Ureter (tissue), 1 donor: ENCODE measurements at regions not wholly inside any gene's neighbourhood (a gene's known extent, or its start where the extent isn't known, plus 50 kb on each side); places are given as distances from the start of the nearest gene placed in this dataset.
"Not testable (repeated sequence)": the region's sequence is repeated elsewhere in the genome, so short reads cannot be mapped to it uniquely, and the experiment has no call there.

Experiments
- DNase-seq: peaks from one replicate; pipeline ENCODE4 v3.0.0-alpha.2; 2020; ENCODE audit warnings: low spot score
- donor health status: DM: yes; HTN: yes; CAD: no.

DNA sequence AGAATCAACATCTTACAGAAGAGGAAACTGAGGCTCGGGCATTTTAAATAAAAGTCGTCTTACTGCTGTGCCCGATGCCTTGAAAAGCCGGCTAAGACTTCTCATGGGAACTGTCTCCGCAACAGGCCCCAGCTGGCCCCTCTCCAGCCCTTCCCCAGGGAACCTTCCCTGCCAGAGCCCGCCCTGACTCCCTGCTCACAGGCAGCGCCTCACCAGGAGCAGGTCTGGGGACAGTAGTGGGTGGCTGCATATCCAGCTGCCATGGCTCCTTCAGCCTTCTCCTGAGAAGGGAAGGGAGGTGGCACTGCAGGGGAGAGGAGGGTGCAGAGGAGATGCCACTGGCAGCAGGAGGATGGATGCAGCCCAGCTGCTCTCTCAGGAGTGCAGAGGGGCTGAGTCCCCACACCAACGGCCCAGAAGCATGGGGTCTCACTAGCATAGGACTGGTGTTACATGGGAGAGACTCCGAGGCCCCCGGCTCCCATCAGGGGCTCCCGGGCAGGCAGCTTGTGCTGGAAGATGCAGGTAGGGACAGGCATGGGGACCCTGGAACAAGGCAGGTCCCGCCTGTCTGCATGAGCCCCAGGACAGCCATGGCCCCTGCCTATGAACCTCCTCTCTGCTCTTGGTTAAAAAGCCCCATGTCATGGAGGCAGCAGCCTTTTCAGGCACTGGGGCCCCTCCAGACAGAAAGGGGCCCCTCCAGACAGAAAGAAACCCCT, 216.4 kb upstream of the SGCG start:
- DNase-seq = no peak

GRCh38 chr13:22965011-22965857, 215.5 kb upstream of the SGCG start:
- not testable (repeated sequence) for DNase-seq

DNA sequence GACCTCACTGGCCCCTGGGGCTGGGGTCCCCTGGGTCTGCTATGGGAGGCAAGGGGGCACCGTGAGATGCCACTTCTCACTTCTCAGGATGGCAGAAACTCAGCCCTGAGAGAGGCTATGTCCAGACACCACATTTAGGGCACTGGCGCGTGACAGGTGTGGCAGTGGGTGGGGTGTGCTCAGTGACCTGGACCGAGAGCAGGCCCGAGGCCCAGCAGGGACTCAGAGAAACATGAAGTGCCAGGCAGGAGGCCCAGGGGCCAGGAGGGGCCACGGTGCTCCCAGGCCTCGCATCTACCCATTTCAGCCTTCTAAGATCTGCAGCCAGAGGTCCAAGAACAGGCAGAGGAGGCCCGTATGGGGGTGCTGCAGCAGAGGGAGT, 214.9 kb upstream of the SGCG start:
- not testable (repeated sequence) for DNase-seq

DNA sequence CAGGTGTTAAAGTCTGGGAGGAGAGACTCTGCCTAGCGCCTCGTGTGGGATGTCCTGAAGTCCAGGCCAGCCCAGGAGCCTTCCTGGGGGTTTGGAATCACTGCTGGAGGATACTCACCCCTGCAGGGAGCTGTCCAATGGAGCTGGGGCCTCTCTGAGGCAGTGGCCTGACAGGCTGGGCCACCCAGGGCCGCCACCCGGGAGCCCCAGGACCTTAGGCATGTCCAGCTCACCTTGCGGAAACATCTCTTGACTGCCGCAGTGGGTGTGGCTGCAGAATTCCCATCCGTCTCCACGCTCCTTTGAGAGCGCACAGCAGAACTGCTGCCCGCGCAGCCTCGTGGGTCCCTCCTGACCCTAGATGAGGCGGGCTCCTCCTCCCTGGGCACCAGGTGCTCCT, 214.0 kb upstream of the SGCG start:
- DNase-seq = not testable (repeated sequence)

GRCh38 chr13:22967669-22968068, 213.1 kb upstream of the SGCG start:
- DNase-seq = no peak

- DNase-seq = no peak
Observed at GRCh38 chr13:22979952-22980351, 200.8 kb upstream of the SGCG start.

DNA sequence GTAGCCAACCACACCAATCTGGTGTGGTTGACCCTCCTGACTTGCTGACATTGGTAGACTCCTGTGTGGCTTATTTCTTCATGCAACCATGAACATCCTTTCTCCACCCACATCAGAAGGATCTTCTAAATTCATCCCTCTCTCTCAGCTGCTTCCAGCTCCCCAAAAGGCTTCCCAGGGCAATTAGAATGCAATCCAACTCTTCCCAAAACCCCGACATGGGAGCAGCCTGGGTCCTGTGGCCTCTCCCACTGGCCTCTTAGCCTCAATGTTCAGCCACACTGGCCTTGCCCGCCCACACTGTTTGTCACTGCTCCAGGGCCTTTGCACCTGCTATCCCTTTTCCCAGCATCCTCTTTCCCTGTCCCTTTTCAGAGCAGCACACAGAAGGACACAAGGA, 199.8 kb upstream of the SGCG start:
- no peak for DNase-seq

DNA sequence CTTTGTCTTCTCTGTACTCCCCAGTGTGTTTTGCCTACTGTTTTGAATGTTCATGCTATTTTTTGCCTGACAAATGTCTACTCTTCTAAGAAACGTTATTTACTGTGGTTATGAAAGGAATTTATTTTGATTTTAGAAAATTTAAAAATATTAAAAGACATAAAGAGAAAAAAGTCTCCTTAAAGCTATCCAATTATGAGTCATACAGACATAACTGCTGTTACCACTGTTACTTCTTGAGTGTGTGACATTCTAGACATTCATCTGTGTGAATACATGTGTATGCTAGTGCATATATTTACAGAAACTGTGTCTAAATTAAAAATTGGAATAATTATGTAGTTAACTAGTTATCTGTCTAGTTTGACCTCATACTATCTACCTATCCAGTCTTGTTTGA, 187.6 kb upstream of the SGCG start:
- DNase-seq = no peak

DNA sequence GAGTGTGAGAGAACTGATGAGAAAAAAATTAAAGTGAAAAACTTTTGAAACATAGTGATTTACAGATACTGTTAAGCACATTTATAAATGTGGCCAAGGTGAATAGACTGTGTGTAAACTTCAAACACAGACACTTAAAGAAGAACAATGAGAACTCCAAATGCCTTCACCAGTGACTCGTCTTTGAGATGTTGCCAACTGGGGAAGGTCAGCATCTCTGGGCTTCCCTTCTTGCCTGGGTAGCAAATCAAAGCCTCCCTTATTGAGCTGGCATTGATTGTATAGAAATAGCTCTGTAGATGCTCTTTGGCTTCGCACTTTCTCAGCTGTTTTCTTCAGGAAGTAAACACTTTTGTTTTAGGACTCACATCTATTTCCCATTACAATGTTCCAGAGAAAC, 177.3 kb upstream of the SGCG start:
- no peak for DNase-seq

DNA sequence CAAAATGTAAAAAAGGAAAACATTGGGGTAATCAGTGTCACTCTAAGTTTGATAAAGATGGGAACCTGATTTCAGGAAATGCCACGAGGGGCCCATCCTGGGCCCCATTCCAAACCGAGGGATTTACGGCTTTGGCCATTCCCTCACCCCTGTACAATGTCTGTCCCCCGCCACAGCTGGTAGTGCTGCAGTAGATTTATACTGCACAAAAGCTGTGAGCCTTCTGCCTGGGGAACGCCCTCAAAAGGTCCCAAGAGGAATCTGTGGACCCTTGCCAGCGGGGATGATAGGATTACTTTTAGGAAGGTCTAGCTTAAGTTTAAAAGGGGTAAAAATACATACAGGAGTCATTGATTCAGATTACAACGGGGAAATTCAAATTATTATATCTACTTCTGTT, 173.4 kb upstream of the SGCG start:
- DNase-seq = no peak

- no peak for DNase-seq
Observed at GRCh38 chr13:23018143-23018542, 162.6 kb upstream of the SGCG start.

- no peak for DNase-seq
Observed at GRCh38 chr13:23020246-23020843, 160.4 kb upstream of the SGCG start.

GRCh38 chr13:23021906-23022305, 158.9 kb upstream of the SGCG start:
- DNase-seq = no peak

- no peak for DNase-seq
Observed at GRCh38 chr13:23022704-23023103, 158.1 kb upstream of the SGCG start.

DNA sequence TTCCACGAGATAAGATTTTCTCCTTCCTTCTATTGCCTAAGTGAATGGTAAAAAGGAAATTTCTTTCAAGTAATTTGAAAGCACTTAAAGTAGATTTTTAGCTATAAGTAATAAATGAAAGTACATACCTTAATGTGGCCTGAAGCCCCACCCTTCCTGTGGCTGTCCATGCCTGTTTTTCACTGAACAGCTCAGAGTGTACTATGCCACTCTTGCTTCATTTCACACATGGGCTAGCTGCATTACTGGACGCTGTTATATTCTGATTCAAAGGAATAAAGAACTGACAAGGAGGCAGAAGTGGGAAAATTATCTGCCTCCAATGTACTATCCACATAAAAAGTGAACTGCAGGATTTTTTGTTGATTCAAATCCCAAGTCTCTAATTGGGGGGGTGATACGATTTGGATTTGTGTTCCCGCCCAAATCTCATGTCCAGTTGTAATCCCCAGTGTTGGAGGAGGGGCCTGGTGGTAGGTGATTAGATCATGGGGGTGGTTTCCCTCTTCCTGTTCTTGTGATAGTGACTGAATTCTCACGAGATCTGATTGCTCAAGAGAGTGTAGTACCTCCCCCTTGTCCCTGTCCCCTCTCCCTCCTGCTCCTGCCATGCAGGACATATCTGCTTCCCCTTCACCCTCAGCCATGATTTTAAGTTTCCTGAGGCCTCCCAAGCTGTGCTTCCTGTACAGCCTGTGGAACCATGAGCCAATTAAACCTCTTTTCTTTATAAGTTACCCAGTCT, 154.7 kb upstream of the SGCG start:
- no peak for DNase-seq

DNA sequence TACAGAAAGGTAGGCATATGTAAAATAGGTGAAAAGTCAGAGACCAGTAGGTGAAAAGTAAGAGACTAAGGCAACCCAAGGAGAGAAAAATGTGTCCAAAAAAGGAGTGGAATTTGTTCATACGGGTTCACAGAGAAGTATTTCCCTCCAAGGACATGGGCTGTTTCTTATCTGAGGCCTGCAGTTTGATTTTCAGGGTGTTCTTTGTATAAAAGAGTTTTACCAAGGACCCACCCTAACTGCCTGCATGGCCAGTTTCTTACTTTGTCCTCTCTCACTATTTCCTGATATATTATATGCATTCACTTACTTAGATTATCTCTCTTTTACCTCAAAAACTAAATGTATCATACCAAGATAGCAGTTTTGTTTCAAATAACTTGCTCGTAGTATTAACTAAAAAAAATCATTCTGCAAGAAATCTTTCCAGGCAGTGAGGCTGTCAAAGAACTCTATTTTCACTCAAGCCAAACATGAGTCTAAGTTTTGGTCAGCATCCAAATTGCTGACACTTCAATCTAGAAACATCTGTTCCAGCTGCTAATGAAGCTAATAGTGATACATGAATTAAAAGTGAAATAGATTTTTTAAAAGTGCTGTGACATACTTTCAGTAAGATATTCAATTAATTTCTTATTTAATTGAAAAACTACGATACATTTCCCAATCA, 141.4 kb upstream of the SGCG start:
- no peak for DNase-seq

GRCh38 chr13:23042181-23042580, 138.6 kb upstream of the SGCG start:
- DNase-seq = no peak

- no peak for DNase-seq
Observed at GRCh38 chr13:23044906-23045305, 135.9 kb upstream of the SGCG start.

- DNase-seq = no peak
Observed at GRCh38 chr13:23050126-23050525, 130.7 kb upstream of the SGCG start.

DNA sequence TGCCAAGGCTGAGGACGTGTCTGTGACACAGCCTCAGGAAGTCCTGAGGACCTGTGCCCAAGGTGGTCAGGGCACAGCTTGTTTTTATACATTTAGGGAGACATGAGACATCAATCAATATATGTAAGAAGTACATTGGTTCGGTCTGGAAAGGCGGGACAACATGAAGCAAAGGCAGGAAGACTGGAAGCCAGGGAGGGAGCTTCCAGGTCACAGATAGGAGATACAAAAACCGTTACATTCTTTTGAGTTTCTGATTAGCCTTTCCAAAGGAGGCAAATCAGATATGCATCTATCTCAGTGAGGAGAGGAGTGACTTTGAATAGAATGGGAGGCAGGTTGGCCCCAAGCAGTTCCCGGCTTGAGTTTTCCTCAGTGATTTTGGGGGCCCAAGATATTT, 127.1 kb upstream of the SGCG start:
- not testable (repeated sequence) for DNase-seq

GRCh38 chr13:23059173-23059572, 121.6 kb upstream of the SGCG start:
- DNase-seq = no peak

GRCh38 chr13:23060959-23061358, 119.8 kb upstream of the SGCG start:
- no peak for DNase-seq
